ENCODE measurements at regions not wholly inside any gene's neighbourhood (a gene's known extent, or its start where the extent isn't known, plus 50 kb on each side); places are given as distances from the start of the nearest gene placed in this dataset.

- Histone ChIP-seq H3K27ac (ENCODE audit: low read depth, low read length) (no peak overlapping the region), H3K36me3 (ENCODE audit: insufficient read depth, low read length) (no peaks in the 10 kb centered on the region), H3K4me3 (ENCODE audit: low read length in 2 of 2) (no peak overlapping the region), H3K9me3 (ENCODE audit: control insufficient read depth in 1 of 2, low read length in 2 of 2) (no peaks in the 10 kb centered on the region), H3K4me1 (ENCODE audit: insufficient read depth, low read length) (no peaks in the 10 kb centered on the region), H3K27me3 (ENCODE audit: insufficient read depth, low read length) (peaks cover 5% of the 10 kb centered on the region)
- Mint-ChIP-seq H3K27me3 (peaks cover 14 to 22% of the 10 kb centered on the region in 2 donors), H3K36me3 (no peaks in the 10 kb centered on the region), H3K9me3 (peaks cover 0 to 9% (median under 1%) of the 10 kb centered on the region in 8 donors), H3K4me3 (no peak overlapping the region), H3K4me1 (no peaks in the 10 kb centered on the region), H3K27ac (no peak overlapping the region)
- ChIA-PET CTCF (ENCODE audit: partially characterized antibody) (no interaction called here), POLR2A (ENCODE audit: partially characterized antibody) (no interaction called here)
- DNase-seq, result no peak
- intact Hi-C loops (cut with micrococcal nuclease), result no loop called here
These were observed 98.9 kb downstream of the TRIM29 start for GRCh38 chr11:120039039-120039438.

GRCh38 chr11:120037111-120037510 lies 100.8 kb downstream of the TRIM29 start:
- Histone ChIP-seq H3K4me1 (ENCODE audit: insufficient read depth, low read length) (no peaks in the 10 kb centered on the region), H3K36me3 (ENCODE audit: insufficient read depth, low read length) (no peaks in the 10 kb centered on the region), H3K27ac (ENCODE audit: low read depth, low read length) (no peak overlapping the region), H3K9me3 (ENCODE audit: control insufficient read depth in 1 of 2, low read length in 2 of 2) (no peaks in the 10 kb centered on the region), H3K27me3 (ENCODE audit: insufficient read depth, low read length) (peaks cover 3% of the 10 kb centered on the region), H3K4me3 (ENCODE audit: low read length in 2 of 2) (no peak overlapping the region)
- H3K4me3 Mint-ChIP-seq, result no peak overlapping the region
- no peaks in the 10 kb centered on the region for H3K36me3 Mint-ChIP-seq
- no peak overlapping the region for H3K27ac Mint-ChIP-seq
- DNase-seq, result no peak
- ChIA-PET POLR2A (ENCODE audit: partially characterized antibody) (no interaction called here), CTCF (ENCODE audit: partially characterized antibody) (no interaction called here)
- H3K9me3 Mint-ChIP-seq, result peaks cover 0 to 9% (median 0%) of the 10 kb centered on the region in 8 donors
- H3K4me1 Mint-ChIP-seq, result no peaks in the 10 kb centered on the region
- intact Hi-C loops (cut with micrococcal nuclease), result no loop called here
- peaks cover 11 to 22% of the 10 kb centered on the region in 2 donors for H3K27me3 Mint-ChIP-seq

- no peaks in the 10 kb centered on the region for H3K36me3 ChIP-seq (ENCODE audit: insufficient read depth, low read length)
- ChIA-PET CTCF (ENCODE audit: partially characterized antibody) (no interaction called here), POLR2A (ENCODE audit: partially characterized antibody) (no interaction called here)
- no peak overlapping the region for H3K4me3 ChIP-seq (ENCODE audit: low read length in 2 of 2)
- no peaks in the 10 kb centered on the region for H3K9me3 ChIP-seq (ENCODE audit: control insufficient read depth in 1 of 2, low read length in 2 of 2)
- no peak overlapping the region for H3K27ac ChIP-seq (ENCODE audit: low read depth, low read length)
- Mint-ChIP-seq H3K4me3 (no peak overlapping the region), H3K4me1 (no peaks in the 10 kb centered on the region), H3K27me3 (peaks cover 7 to 18% of the 10 kb centered on the region in 2 donors), H3K9me3 (peaks cover 0 to 5% (median 0%) of the 10 kb centered on the region in 8 donors), H3K27ac (no peak overlapping the region), H3K36me3 (no peaks in the 10 kb centered on the region)
- intact Hi-C loops (cut with micrococcal nuclease), result no loop called here
- no peaks in the 10 kb centered on the region for H3K27me3 ChIP-seq (ENCODE audit: insufficient read depth, low read length)
- no peaks in the 10 kb centered on the region for H3K4me1 ChIP-seq (ENCODE audit: insufficient read depth, low read length)
- no peak for DNase-seq
These were observed 102.2 kb downstream of the TRIM29 start for GRCh38 chr11:120035756-120036155.

- Histone ChIP-seq H3K27ac (ENCODE audit: low read depth, low read length) (no peak overlapping the region), H3K36me3 (ENCODE audit: insufficient read depth, low read length) (no peaks in the 10 kb centered on the region), H3K4me1 (ENCODE audit: insufficient read depth, low read length) (no peaks in the 10 kb centered on the region), H3K27me3 (ENCODE audit: insufficient read depth, low read length) (no peaks in the 10 kb centered on the region), H3K4me3 (ENCODE audit: low read length in 2 of 2) (no peak overlapping the region), H3K9me3 (ENCODE audit: control insufficient read depth in 1 of 2, low read length in 2 of 2) (no peaks in the 10 kb centered on the region)
- intact Hi-C loops (cut with micrococcal nuclease), result no loop called here
- no peak overlapping the region for H3K4me3 Mint-ChIP-seq
- no peak overlapping the region for H3K27ac Mint-ChIP-seq
- no peaks in the 10 kb centered on the region for H3K36me3 Mint-ChIP-seq
- no peak for DNase-seq
- POLR2A ChIA-PET (ENCODE audit: partially characterized antibody), result no interaction called here
- CTCF ChIA-PET (ENCODE audit: partially characterized antibody), result no interaction called here
- no peaks in the 10 kb centered on the region for H3K4me1 Mint-ChIP-seq
- peaks cover 0 to 5% (median 0%) of the 10 kb centered on the region in 8 donors for H3K9me3 Mint-ChIP-seq
- peaks cover 4 to 12% of the 10 kb centered on the region in 2 donors for H3K27me3 Mint-ChIP-seq
These were observed 102.9 kb downstream of the TRIM29 start for GRCh38 chr11:120034881-120035630.

GRCh38 chr11:120034176-120034875 lies 103.6 kb downstream of the TRIM29 start:
- CTCF ChIA-PET (ENCODE audit: partially characterized antibody), result no interaction called here
- H3K4me1 ChIP-seq (ENCODE audit: insufficient read depth, low read length), result no peaks in the 10 kb centered on the region
- DNase-seq, result no peak
- H3K4me3 Mint-ChIP-seq, result no peak overlapping the region
- H3K9me3 Mint-ChIP-seq, result peaks cover 0 to 5% (median 0%) of the 10 kb centered on the region in 8 donors
- intact Hi-C loops (cut with micrococcal nuclease), result no loop called here
- no peak overlapping the region for H3K27ac ChIP-seq (ENCODE audit: low read depth, low read length)
- no peaks in the 10 kb centered on the region for H3K36me3 Mint-ChIP-seq
- H3K27ac Mint-ChIP-seq, result no peak overlapping the region
- H3K27me3 Mint-ChIP-seq, result peaks cover 4 to 13% of the 10 kb centered on the region in 2 donors
- H3K36me3 ChIP-seq (ENCODE audit: insufficient read depth, low read length), result no peaks in the 10 kb centered on the region
- H3K27me3 ChIP-seq (ENCODE audit: insufficient read depth, low read length), result no peaks in the 10 kb centered on the region
- no peak overlapping the region for H3K4me3 ChIP-seq (ENCODE audit: low read length in 2 of 2)
- POLR2A ChIA-PET (ENCODE audit: partially characterized antibody), result no interaction called here
- no peaks in the 10 kb centered on the region for H3K9me3 ChIP-seq (ENCODE audit: control insufficient read depth in 1 of 2, low read length in 2 of 2)
- H3K4me1 Mint-ChIP-seq, result no peaks in the 10 kb centered on the region

GRCh38 chr11:120032766-120033390 lies 105.0 kb downstream of the TRIM29 start:
- peaks cover 4 to 20% of the 10 kb centered on the region in 2 donors for H3K27me3 Mint-ChIP-seq
- Histone ChIP-seq H3K27me3 (ENCODE audit: insufficient read depth, low read length) (no peaks in the 10 kb centered on the region), H3K4me3 (ENCODE audit: low read length in 2 of 2) (no peak overlapping the region), H3K36me3 (ENCODE audit: insufficient read depth, low read length) (no peaks in the 10 kb centered on the region), H3K9me3 (ENCODE audit: control insufficient read depth in 1 of 2, low read length in 2 of 2) (no peaks in the 10 kb centered on the region), H3K27ac (ENCODE audit: low read depth, low read length) (no peak overlapping the region), H3K4me1 (ENCODE audit: insufficient read depth, low read length) (no peaks in the 10 kb centered on the region)
- no peak overlapping the region for H3K4me3 Mint-ChIP-seq
- H3K4me1 Mint-ChIP-seq, result no peaks in the 10 kb centered on the region
- no peaks in the 10 kb centered on the region for H3K36me3 Mint-ChIP-seq
- ChIA-PET POLR2A (ENCODE audit: partially characterized antibody) (no interaction called here), CTCF (ENCODE audit: partially characterized antibody) (no interaction called here)
- H3K27ac Mint-ChIP-seq, result no peak overlapping the region
- DNase-seq, result no peak
- peaks cover 0 to 4% (median 0%) of the 10 kb centered on the region in 8 donors for H3K9me3 Mint-ChIP-seq
- intact Hi-C loops (cut with micrococcal nuclease), result no loop called here
